ENCODE measurements at regions not wholly inside any gene's neighbourhood (a gene's known extent, or its start where the extent isn't known, plus 50 kb on each side); places are given as distances from the start of the nearest gene placed in this dataset.

DNA sequence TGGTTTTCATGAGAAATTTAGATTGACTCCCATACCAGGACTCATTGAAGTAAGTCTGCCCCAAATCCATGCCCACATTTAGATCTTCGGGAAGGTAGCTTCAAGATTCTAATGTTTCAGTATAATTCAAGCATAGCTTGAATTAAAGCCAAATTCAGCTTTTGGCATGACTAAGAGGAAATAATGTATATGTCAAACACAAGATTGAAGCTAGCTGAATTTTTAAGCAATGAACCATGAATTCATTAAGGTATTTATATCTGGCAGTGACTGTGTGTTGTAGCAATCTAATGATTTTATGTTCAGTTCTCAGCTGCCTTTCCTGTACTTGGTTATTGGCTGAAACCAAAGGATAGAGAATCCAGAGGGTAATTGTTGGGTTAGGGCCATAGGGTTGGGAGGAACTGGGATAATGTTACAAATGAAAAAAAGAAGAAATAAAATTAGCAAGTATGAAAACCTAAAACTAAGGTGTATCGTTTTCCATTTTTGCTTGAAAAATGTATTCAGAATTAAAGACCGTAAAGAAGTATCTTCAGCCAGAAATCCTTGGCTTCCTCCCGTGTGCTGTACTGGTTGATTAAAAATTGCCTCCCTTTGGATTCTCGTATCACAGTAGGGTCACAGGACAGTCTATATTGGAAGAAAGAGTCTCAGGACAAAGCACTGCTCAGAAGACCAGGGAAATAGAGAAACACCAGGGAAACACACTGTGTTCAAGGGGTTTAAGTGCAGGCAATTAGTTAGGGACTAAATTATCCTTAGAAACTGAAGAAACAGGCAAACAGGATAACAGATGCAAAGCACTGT is 119.0 kb upstream of the FN1 start (continued):
- TF ChIP-seq, protein P1, sequence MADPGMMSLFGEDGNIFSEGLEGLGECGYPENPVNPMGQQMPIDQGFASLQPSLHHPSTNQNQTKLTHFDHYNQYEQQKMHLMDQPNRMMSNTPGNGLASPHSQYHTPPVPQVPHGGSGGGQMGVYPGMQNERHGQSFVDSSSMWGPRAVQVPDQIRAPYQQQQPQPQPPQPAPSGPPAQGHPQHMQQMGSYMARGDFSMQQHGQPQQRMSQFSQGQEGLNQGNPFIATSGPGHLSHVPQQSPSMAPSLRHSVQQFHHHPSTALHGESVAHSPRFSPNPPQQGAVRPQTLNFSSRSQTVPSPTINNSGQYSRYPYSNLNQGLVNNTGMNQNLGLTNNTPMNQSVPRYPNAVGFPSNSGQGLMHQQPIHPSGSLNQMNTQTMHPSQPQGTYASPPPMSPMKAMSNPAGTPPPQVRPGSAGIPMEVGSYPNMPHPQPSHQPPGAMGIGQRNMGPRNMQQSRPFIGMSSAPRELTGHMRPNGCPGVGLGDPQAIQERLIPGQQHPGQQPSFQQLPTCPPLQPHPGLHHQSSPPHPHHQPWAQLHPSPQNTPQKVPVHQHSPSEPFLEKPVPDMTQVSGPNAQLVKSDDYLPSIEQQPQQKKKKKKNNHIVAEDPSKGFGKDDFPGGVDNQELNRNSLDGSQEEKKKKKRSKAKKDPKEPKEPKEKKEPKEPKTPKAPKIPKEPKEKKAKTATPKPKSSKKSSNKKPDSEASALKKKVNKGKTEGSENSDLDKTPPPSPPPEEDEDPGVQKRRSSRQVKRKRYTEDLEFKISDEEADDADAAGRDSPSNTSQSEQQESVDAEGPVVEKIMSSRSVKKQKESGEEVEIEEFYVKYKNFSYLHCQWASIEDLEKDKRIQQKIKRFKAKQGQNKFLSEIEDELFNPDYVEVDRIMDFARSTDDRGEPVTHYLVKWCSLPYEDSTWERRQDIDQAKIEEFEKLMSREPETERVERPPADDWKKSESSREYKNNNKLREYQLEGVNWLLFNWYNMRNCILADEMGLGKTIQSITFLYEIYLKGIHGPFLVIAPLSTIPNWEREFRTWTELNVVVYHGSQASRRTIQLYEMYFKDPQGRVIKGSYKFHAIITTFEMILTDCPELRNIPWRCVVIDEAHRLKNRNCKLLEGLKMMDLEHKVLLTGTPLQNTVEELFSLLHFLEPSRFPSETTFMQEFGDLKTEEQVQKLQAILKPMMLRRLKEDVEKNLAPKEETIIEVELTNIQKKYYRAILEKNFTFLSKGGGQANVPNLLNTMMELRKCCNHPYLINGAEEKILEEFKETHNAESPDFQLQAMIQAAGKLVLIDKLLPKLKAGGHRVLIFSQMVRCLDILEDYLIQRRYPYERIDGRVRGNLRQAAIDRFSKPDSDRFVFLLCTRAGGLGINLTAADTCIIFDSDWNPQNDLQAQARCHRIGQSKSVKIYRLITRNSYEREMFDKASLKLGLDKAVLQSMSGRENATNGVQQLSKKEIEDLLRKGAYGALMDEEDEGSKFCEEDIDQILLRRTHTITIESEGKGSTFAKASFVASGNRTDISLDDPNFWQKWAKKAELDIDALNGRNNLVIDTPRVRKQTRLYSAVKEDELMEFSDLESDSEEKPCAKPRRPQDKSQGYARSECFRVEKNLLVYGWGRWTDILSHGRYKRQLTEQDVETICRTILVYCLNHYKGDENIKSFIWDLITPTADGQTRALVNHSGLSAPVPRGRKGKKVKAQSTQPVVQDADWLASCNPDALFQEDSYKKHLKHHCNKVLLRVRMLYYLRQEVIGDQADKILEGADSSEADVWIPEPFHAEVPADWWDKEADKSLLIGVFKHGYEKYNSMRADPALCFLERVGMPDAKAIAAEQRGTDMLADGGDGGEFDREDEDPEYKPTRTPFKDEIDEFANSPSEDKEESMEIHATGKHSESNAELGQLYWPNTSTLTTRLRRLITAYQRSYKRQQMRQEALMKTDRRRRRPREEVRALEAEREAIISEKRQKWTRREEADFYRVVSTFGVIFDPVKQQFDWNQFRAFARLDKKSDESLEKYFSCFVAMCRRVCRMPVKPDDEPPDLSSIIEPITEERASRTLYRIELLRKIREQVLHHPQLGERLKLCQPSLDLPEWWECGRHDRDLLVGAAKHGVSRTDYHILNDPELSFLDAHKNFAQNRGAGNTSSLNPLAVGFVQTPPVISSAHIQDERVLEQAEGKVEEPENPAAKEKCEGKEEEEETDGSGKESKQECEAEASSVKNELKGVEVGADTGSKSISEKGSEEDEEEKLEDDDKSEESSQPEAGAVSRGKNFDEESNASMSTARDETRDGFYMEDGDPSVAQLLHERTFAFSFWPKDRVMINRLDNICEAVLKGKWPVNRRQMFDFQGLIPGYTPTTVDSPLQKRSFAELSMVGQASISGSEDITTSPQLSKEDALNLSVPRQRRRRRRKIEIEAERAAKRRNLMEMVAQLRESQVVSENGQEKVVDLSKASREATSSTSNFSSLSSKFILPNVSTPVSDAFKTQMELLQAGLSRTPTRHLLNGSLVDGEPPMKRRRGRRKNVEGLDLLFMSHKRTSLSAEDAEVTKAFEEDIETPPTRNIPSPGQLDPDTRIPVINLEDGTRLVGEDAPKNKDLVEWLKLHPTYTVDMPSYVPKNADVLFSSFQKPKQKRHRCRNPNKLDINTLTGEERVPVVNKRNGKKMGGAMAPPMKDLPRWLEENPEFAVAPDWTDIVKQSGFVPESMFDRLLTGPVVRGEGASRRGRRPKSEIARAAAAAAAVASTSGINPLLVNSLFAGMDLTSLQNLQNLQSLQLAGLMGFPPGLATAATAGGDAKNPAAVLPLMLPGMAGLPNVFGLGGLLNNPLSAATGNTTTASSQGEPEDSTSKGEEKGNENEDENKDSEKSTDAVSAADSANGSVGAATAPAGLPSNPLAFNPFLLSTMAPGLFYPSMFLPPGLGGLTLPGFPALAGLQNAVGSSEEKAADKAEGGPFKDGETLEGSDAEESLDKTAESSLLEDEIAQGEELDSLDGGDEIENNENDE (IDR thresholded peaks at IDR 0.05; ENCODE audit: insufficient replicate concordance, low read length): no peak
- TF ChIP-seq JUN (IDR thresholded peaks at IDR 0.05; ENCODE audit: low read depth, low read length): no peak

All from H1 (cell line).